Non-pigmented ciliary epithelial cell (primary cell): ENCODE measurements at regions not wholly inside any gene's neighbourhood (a gene's known extent, or its start where the extent isn't known, plus 50 kb on each side); places are given as distances from the start of the nearest gene placed in this dataset.
"Not testable (repeated sequence)": the region's sequence is repeated elsewhere in the genome, so short reads cannot be mapped to it uniquely, and the experiment has no call there.

ENCODE experiments used
- DNase-seq: peaks from one replicate; pipeline ENCODE4 v3.0.0-alpha.2; 2010; ENCODE audit warnings: low read depth

GRCh38 chr13:111005364-111005763 is 90.5 kb upstream of the ANKRD10 start:
- no peak for DNase-seq

- no peak for DNase-seq
These were observed 89.6 kb upstream of the ANKRD10 start for GRCh38 chr13:111004444-111004843.

GRCh38 chr13:111001636-111002035 is 86.8 kb upstream of the ANKRD10 start:
- no peak for DNase-seq

GRCh38 chr13:110993788-110994187 is 78.9 kb upstream of the ANKRD10 start:
- no peak for DNase-seq

- no peak for DNase-seq
These were observed 77.2 kb upstream of the ANKRD10 start for GRCh38 chr13:110991991-110992508.

- no peak for DNase-seq
These were observed 74.5 kb upstream of the ANKRD10 start for GRCh38 chr13:110989331-110989730.

GRCh38 chr13:110985541-110985940 is 70.7 kb upstream of the ANKRD10 start:
- DNase-seq = no peak

- DNase-seq = no peak
These were observed 69.9 kb upstream of the ANKRD10 start for GRCh38 chr13:110984798-110985197.

GRCh38 chr13:110984381-110984780 is 69.5 kb upstream of the ANKRD10 start:
- no peak for DNase-seq

GRCh38 chr13:110983241-110983640 is 68.4 kb upstream of the ANKRD10 start:
- no peak for DNase-seq

GRCh38 chr13:110981379-110981778 is 66.5 kb upstream of the ANKRD10 start:
- no peak for DNase-seq

GRCh38 chr13:110980921-110981320 is 66.1 kb upstream of the ANKRD10 start:
- no peak for DNase-seq

GRCh38 chr13:110979149-110979548 is 64.3 kb upstream of the ANKRD10 start:
- not testable (repeated sequence) for DNase-seq

- DNase-seq = no peak
These were observed 63.5 kb upstream of the ANKRD10 start for GRCh38 chr13:110978390-110978789.

GRCh38 chr13:110976785-110977184 is 61.9 kb upstream of the ANKRD10 start:
- no peak for DNase-seq

- no peak for DNase-seq
These were observed 58.3 kb upstream of the ANKRD10 start for GRCh38 chr13:110973007-110973700.

- DNase-seq = no peak
These were observed 56.6 kb upstream of the ANKRD10 start for GRCh38 chr13:110971486-110971885.

- DNase-seq = not testable (repeated sequence)
These were observed 52.4 kb upstream of the ANKRD10 start for GRCh38 chr13:110967156-110967855.

- no peak for DNase-seq
These were observed 50.9 kb upstream of the ANKRD10 start for GRCh38 chr13:110965755-110966134.

- DNase-seq = peak; percentile 24
These were observed 50.3 kb upstream of the ANKRD10 start for GRCh38 chr13:110965038-110965754.
